Right lobe of liver (tissue), 6 donors: ENCODE measurements at regions not wholly inside any gene's neighbourhood (a gene's known extent, or its start where the extent isn't known, plus 50 kb on each side); places are given as distances from the start of the nearest gene placed in this dataset.

Experiments
- ATAC-seq, 4 donors: fragments of 200-7000 bp; cut with Tn5 transposase; one replicate each; pipeline ENCODE4 v1.9.1; 2020; ENCODE audit warnings: mild to moderate bottlenecking in 4 of 4, moderate library complexity in 4 of 4
- DNase-seq, 3 donors: peaks; one replicate each; pipeline ENCODE4 v3.0.0-alpha.2; 2020
- H3K27ac ChIP-seq, 3 donors: fragments of 200-600 bp; one replicate each; pipeline ENCODE4 v1.8.0; 2022
- H3K27me3 ChIP-seq, 2 donors: fragments of 200-600 bp; one replicate each; pipeline ENCODE4 v1.8.0; 2022
- H3K36me3 ChIP-seq, 4 donors: fragments of 200-600 bp; sonication (generic) in 1 of 4; one replicate each; pipeline versions ENCODE4 v1.5.1 to v1.8.0; 2017 to 2022; ENCODE audit warnings: control low read depth in 1 of 4
- H3K4me1 ChIP-seq, 4 donors: fragments of 200-600 bp; sonication (generic) in 1 of 4; one replicate each; pipeline versions ENCODE4 v1.5.1 to v1.8.0; 2017 to 2022; ENCODE audit warnings: control low read depth in 1 of 4
- H3K4me3 ChIP-seq, 3 donors: fragments of 200-600 bp; one replicate each; pipeline ENCODE4 v1.8.0; 2022
- H3K9me3 ChIP-seq, 4 donors: fragments of 200-600 bp; sonication (generic) in 1 of 4; one replicate each; pipeline versions ENCODE4 v1.5.1 to v1.8.0; 2017 to 2022; ENCODE audit warnings: control low read depth in 1 of 4
- CTCF ChIP-seq, 4 donors: fragments of 200-600 bp in 3 of 4; fragments of 450-650 bp in 1 of 4; IDR thresholded peaks; one replicate each; pipeline versions ENCODE4 v1.5.1 to v1.8.0; 2016 to 2022; ENCODE audit warnings: antibody characterized with exemption in 4 of 4, mild to moderate bottlenecking in 2 of 4
- POLR2A ChIP-seq: fragments of 450-650 bp; IDR thresholded peaks from one replicate; pipeline ENCODE4 v1.6.1; 2017; ENCODE audit warnings: antibody characterized with exemption, mild to moderate bottlenecking
- WGBS: methylation state at CpG from one replicate; pipeline ENCODE4 v1.1.6; 2018; ENCODE audit warnings: low coverage, low lambda C conversion rate; ENCODE audit not compliant: insufficient coverage; ENCODE audit errors: missing lambda C conversion rate; 5-methylcytosine and 5-hydroxymethylcytosine counted together
- intact Hi-C, 2 donors: fragments of 100-400 bp; cut with DNase I; formaldehyde crosslinking; loops; one replicate each; pipeline versions ENCODE4 v1.11.2 to v1.14.1; 2022
- donor health status: DM: no; HTN: yes; CAD: no.
- donor health status: DM: no; HTN: no; CAD: no.
- donor health status: DM: no; HTN: no; CAD: no.
- donor health status: DM: no; HTN: yes; CAD: no.
- donor health status: DM: no; HTN: yes; CAD: no.

- intact Hi-C loops, result no loop called here
- no peak for DNase-seq
- H3K4me1 ChIP-seq, result no peaks in the 10 kb centered on the region
- ATAC-seq, result no peak
- H3K27me3 ChIP-seq, result no peaks in the 10 kb centered on the region
- H3K36me3 ChIP-seq, result no peaks in the 10 kb centered on the region
- no peak overlapping the region for H3K27ac ChIP-seq
- TF ChIP-seq POLR2A (no peak), CTCF (IDR thresholded peaks at IDR 0.05) (no peak)
- no peaks in the 10 kb centered on the region for H3K9me3 ChIP-seq
- no peak overlapping the region for H3K4me3 ChIP-seq
- 28% methylated on average over 2 of the region's 2 CpGs for WGBS
Observed at GRCh38 chr4:126451237-126451873, 1136.6 kb downstream of the FAT4 start.

GRCh38 chr4:126455865-126456264 lies 1141.1 kb downstream of the FAT4 start:
- H3K4me3 ChIP-seq, result no peak overlapping the region
- no peaks in the 10 kb centered on the region for H3K36me3 ChIP-seq
- DNase-seq (no peak), ATAC-seq (no peak)
- no peak overlapping the region for H3K27ac ChIP-seq
- 41% methylated on average over 4 of the region's 4 CpGs for WGBS
- intact Hi-C loops, result no loop called here
- no peaks in the 10 kb centered on the region for H3K4me1 ChIP-seq
- H3K9me3 ChIP-seq, result no peaks in the 10 kb centered on the region
- TF ChIP-seq POLR2A (no peak), CTCF (IDR thresholded peaks at IDR 0.05) (no peak)
- H3K27me3 ChIP-seq, result no peaks in the 10 kb centered on the region

GRCh38 chr4:126458993-126459392 lies 1144.2 kb downstream of the FAT4 start:
- ATAC-seq, result no peak
- Histone ChIP-seq H3K27ac (no peak overlapping the region), H3K36me3 (no peaks in the 10 kb centered on the region), H3K27me3 (no peaks in the 10 kb centered on the region), H3K4me3 (no peak overlapping the region), H3K9me3 (no peaks in the 10 kb centered on the region), H3K4me1 (no peaks in the 10 kb centered on the region)
- no peak for DNase-seq
- TF ChIP-seq POLR2A (no peak), CTCF (IDR thresholded peaks at IDR 0.05) (no peak)
- 19% methylated on average over 1 of the region's 1 CpG for WGBS
- intact Hi-C loops, result no loop called here

GRCh38 chr4:126465341-126465740 lies 1150.6 kb downstream of the FAT4 start:
- H3K36me3 ChIP-seq, result no peaks in the 10 kb centered on the region
- 40% methylated on average over 1 of the region's 1 CpG for WGBS
- no peaks in the 10 kb centered on the region for H3K4me1 ChIP-seq
- no peaks in the 10 kb centered on the region for H3K9me3 ChIP-seq
- ATAC-seq (no peak), DNase-seq (no peak)
- no peak for TF ChIP-seq CTCF (IDR thresholded peaks at IDR 0.05)
- TF ChIP-seq POLR2A, result no peak
- intact Hi-C loops, result no loop called here
- H3K27ac ChIP-seq, result no peak overlapping the region
- H3K27me3 ChIP-seq, result no peaks in the 10 kb centered on the region
- H3K4me3 ChIP-seq, result no peak overlapping the region

GRCh38 chr4:126466848-126467247 lies 1152.1 kb downstream of the FAT4 start:
- H3K36me3 ChIP-seq, result no peaks in the 10 kb centered on the region
- TF ChIP-seq CTCF (IDR thresholded peaks at IDR 0.05) (no peak), POLR2A (no peak)
- H3K9me3 ChIP-seq, result no peaks in the 10 kb centered on the region
- H3K4me3 ChIP-seq, result no peak overlapping the region
- 43% methylated on average over 2 of the region's 2 CpGs for WGBS
- no peak for ATAC-seq
- no peak overlapping the region for H3K27ac ChIP-seq
- intact Hi-C loops, result no loop called here
- no peak for DNase-seq
- H3K27me3 ChIP-seq, result no peaks in the 10 kb centered on the region
- no peaks in the 10 kb centered on the region for H3K4me1 ChIP-seq
